HG02885 (cell line): ENCODE measurements at regions not wholly inside any gene's neighbourhood (a gene's known extent, or its start where the extent isn't known, plus 50 kb on each side); places are given as distances from the start of the nearest gene placed in this dataset.

Source experiments
- ATAC-seq: cut with Tn5 transposase; IDR thresholded peaks from one replicate; pipeline ENCODE4 v1.9.1; 2021; ENCODE audit warnings: mild to moderate bottlenecking; ENCODE audit not compliant: unreplicated experiment, poor library complexity

DNA sequence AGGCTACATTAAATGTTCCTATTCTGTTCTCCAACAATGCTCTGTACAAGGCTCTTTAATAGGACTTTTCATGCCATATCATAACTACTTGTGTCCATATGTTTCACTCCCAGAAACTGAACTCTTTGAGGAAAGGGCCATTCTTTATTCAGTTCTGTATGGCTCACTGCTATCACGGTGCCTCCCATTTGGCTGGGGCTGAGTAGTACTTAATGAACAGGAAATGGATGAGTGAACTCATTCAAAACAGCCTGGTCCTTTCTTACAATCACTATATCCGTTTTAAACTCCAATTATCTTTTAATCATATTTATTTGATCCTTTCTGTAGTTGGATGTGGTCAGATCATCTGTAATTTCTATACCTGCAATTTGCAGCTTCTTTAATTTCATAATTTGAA is 410.6 kb downstream of the TBC1D4 start:
- no peak for ATAC-seq

DNA sequence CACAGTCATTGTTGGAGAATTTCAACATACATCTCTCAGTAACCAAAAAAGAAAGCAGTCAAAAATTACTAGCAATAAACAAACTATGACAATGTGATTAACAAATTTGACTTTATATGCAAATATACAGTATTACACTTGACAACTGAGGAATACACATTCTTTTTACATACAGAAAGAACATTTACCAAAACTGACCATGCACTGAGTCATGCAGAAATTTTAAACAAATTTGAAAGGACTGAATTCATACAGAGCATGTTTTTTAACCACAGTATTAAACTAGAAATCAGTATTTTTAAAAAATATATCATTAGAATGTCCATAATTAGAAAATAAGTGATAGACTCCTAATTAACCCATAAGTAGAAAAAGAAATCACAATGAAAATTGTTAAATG is 420.1 kb downstream of the TBC1D4 start:
- no peak for ATAC-seq

DNA sequence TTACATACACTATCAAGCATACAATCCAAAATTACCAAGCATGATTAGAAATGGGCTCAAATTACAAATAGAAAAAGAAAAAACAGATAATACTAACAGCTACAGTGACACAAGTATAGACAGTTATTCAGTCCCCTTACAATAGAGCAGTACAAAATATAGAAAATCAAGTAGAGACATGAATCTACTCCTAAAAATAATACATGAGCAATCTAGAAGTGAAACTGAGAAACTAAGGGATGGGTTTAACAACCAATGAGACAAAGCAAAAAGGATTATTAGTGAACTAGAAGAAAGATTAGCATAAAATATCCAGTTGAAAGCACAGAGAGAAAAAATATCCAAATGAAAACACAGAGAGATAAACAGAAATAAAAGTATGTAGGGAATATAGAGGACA is 426.7 kb downstream of the TBC1D4 start:
- ATAC-seq: peak; percentile 57

DNA sequence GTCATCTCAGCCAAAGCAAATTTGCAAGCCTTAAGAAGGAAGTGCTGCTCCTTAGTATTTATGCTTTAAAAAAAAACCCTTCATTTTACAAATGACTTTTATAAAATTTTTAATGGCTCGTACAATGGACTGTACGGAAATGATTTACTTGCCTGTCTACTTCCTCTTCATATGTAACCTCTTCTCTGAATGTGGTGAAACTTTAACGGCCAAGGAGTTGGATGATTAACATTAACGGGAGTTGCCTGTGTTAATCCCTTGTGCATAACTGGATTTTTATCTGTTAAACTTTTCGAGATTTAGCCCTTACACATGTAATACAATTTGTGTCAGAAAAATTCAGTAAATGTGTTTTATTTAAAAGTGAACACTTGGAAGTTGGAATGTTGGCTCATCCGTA is 429.4 kb downstream of the TBC1D4 start:
- ATAC-seq: no peak

DNA sequence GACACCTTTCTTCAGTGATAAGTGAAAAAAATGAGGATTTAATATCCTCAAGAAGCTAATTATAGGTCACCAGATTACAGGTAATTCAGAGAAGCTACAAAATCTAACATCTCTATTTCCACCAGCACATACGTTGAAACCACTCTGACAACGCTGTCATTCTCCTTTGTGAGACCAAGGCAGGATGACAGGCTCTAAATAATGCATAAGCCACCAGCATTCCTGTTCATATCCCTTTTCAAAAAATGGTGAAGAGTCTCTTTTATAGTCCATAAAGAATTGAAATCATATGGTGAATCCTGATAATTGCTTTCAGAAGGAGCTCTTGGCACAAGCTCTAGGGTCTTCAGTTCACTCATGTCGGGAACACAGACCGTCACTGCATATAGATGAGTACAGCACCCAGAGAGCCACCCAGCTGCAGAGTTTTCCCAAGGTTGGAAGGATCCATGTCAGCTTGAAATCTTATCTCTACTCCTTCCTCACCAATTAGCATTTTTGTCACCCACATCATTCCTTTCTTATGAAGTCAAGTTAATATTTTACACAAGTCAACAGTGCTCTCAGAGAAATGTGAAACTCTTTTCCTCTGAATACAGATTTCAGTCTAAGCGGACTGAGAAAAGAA is 431.4 kb downstream of the TBC1D4 start:
- no peak for ATAC-seq

DNA sequence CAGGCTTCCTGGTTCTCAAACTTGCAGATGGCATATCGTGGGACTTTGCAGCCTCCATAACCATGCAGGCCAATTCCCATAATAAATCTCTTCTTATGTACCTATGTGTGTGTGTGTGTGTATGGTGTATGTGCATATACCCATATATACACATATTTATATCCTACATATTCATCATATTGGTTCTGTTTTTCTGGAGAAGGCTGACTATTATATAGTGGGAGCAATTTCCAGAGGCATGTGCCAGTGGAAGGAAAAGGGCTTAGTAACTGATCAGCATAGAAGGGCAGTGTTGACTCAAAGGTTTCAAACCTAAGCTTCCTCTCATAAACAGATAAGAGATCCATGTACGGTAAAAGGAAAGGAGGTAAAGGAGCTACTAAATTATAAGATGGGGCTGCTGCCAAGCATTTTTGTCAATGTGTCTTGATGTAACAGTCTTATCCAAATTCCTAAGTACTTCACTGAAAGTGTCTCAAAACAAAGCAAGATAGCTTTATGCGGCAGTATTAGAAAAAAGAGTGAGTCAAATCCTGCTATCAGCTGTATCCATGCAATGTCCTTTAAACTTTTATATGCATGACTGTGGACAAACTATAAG is 432.1 kb downstream of the TBC1D4 start:
- ATAC-seq: no peak

DNA sequence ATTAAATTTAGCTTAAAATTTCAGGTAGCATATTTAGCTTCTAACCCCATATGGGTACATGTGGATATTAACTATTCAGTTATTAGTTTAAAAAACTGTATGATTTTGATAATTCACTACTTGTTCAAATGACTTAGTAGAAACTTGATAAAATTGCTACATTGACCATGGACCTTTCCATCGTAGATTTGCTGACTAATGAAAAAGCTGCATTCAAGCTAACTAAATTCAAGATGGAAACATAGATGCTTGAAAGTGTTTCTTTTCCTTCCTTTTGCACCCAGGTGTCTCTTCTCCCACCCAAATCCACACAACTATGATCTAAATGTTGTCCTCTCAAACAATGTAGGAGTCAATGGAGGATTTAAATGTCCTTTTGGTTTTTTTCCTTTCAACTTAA is 439.2 kb downstream of the TBC1D4 start:
- no peak for ATAC-seq

DNA sequence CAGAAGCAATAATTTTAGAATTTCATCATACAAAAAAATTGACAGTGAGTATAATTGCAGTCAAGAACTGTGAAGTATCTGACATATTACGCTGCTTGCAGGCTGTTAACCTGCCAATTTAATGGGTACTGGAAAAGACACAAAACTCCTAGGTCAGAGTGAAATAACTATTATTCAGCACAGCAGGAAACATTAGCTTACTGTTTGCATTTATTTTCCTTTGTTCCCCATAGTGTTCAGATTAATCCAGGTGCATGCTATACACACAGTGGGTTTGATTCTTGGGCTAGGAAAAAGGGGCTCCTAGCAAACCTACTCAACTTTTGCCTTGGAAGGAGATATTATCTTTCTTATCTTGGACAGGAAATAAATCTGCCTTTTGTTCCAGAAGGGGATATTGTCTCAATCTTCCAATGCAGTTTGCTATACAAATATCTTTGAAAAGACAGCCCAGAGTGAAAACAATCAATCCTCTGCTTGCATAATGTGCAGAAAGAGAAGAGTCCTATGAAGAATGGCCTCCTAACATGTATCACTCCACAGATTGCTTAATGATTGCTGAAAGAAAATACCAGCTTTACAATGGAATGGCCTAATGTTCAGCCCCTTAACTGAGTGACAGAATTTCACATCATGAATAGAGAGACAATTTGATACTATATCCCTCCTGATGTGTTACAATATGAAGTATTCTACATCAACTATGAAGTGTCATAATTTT is 443.4 kb downstream of the TBC1D4 start:
- ATAC-seq: no peak

DNA sequence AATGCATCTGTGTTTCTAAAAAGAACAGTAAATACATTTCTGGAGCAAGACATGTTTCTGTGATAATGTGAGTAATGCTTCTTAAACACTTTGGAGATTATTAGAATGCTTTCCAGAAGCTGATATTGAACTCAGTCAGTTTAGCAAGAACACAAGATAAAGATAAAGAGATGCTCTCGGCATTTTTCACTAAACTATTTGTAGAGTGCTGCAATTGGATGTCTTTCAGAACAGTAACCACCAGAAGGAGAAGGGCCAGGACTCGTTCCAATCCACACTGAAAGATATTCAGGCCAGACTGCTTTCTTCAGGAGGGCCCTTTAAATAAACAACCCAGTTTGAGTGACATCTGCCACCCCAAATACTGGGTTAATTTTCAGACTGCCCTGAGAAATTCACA is 456.0 kb downstream of the TBC1D4 start:
- no peak for ATAC-seq

DNA sequence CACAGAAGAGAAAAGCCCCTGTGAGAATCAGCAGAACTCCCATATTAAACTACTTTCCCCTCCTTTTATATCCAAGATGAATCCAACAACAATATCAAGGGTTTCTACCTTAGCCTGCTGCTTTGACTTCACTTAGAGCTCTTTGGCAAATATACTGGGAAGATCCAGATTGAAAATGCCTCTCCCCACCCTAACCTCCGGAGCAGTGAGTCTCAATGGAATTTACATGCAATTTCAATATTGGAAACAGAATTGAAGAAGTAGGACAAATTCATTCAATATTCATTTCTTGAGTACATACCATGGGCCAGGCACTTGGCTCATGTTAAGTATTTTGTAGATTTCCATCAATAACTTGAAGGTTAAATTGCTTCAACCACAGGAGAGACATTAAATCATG is 457.4 kb downstream of the TBC1D4 start:
- no peak for ATAC-seq

DNA sequence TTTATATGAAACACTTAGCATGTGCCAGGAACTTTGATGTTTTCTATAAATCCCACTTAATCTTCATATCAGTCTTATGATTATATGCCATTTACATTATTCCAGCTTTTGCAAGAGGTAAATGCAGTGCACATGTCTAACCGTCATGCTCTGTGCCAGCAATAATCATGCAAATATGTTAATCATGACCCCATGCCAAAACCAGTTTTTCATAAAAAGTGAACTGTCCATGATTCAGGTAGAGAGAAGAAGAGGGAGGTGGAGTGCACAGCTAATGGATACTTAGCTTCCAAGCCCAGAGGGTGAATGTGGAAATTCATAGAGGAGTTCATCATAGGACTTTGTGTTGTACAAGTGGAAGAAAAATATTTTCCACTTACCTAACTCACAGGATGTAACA is 458.4 kb downstream of the TBC1D4 start:
- no peak for ATAC-seq

DNA sequence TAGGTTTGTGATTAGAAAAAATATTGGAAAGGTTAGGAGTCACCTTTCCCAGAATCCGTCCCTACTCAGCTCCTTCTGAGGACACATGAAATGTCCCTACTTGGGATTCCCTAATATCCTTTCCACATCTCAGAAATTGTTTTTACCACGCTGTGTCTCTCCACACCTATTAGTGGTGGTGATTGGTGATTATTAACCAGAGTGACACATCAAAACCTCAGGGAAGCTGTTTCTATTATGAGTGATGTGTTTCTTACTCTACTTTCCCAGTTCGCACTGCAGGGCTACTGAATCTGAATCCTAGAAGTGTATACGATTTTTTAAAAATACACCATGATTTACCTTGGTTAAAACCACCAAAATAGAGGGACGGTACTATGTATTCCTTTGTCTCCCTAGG is 460.8 kb downstream of the TBC1D4 start:
- no peak for ATAC-seq

DNA sequence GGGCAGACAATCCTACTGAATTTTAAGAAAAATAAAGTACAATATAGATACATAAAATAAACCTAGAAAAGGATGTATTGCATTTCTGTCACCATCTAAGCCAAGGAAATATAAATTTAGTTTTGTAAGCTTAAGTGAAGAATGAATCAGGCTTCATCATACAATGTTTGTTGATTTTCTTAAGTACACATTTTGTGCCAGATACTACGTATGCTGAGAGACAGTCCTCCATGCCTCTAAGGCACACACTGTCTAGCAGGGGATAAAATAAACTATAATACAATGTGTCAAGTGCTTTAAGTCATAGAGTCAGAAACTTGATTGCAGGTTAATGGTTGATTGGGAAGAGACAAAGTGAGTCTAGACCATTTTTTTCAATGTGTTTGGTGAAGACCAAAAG is 465.7 kb downstream of the TBC1D4 start:
- ATAC-seq: no peak

DNA sequence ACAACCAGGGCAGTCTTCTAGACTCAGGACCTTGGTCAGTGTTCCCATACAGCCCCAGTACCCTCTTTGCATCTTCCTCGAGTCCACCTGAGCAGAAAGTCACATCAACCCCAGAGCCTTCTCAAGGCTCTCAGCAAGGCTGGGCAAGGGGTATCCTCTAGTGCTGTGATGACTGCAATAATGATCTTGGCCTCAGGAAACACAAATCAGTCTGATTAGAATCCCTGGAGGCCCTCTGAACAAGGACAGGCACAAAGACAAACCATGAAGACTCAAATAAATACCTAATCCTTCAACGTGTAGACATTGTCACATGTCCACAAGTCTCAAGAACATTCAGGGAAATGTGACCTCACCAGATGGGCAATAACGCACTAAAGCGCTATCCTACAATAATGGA is 468.2 kb downstream of the TBC1D4 start:
- no peak for ATAC-seq

DNA sequence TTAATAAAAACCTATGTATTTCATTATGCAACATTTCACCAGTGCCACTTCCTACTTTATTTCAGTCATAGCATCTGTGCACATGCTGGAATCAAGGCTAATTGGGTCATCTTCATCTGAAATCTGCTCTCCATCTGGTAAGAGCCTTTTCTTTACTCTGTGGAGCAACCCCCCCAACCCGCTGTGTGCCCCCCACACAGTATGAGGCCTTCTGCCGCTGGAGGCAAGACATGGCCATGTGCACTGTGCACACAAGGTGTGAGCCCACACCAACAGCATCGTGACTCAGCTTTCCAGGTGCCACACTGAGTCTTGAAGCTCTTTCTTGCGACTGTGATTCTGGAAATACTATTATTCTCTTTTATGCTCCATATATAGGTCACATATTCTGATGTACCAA is 471.0 kb downstream of the TBC1D4 start:
- ATAC-seq: no peak

DNA sequence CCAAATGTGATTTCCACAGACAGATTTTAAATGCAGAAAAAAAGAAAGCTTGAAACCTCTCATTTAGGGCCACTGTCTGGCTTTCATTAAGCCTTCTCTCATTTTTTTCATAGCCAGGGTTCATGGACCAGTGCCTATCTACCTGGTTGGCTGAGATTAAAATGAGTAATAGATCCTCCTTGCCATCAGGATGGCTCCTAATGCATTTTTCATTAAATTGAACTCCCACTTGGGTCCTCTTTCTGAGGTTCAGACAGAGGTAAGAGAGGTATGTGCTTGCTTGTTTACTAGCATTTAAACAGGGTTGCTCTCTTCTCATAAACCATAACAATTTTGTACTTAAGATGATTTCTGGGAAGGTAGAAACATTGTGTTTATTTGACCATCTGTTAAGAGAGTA is 473.0 kb downstream of the TBC1D4 start:
- no peak for ATAC-seq

DNA sequence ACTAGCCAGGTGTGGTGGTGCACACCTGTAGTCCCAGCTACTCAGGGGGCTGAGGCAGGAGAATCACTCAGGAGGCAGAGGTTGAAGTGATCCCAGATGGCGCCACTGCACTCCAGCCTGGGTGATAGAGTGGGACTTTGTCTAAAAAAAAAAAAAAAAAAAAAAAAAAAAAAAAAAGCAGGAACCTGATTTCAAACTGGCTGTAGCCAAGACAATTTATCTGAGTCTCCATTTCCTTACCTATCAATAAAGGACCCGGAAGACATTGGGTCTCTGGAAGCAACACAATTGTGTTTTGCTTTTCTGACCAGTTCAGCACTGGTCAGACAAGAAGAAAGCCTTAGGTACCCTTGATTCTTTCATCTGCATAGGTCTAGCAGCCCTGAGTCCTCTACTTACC is 491.0 kb downstream of the TBC1D4 start:
- no peak for ATAC-seq

DNA sequence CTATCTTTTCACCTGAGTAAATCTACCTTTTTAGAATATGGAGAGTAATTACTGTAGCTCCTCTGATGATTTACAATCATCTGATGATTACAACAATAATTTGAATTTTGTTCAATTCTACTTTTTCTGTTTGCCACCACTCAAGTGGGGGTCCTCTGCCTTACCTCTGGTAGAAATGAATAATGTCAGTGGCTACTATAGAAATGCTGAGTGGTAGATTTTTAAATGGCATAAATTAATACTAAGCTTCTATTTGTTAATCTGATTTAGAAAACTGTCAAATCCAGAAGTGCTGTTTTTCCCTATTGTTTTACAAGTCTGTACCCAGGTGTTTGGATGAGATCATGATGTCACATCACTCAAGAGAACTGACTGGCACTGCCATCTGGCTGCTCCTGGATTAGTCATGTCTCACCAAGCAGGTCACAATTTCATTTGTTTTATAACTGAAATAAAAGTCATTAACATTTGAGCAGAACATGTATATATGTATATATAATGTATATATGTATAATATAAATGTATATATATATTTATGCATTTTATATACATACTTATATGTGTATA is 494.8 kb downstream of the TBC1D4 start:
- no peak for ATAC-seq

DNA sequence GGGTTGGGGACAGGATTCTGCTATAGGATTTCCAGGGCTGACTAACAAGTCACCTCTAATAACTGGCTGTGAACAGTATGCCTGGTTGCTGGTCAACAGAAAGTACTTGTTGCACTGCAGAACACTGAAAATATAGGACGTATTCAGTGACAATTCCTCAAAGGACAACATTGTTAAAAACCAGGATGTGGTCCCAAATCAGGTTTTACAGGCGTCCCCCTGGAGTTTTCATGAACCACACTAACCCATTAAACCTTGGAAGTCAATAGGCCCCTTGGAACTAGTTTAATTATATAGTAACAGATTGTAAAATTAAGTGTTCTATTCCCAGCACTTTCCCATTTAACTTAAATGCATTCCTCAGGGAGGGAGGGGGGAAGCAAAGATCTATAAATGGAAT is 495.4 kb downstream of the TBC1D4 start:
- ATAC-seq: no peak

DNA sequence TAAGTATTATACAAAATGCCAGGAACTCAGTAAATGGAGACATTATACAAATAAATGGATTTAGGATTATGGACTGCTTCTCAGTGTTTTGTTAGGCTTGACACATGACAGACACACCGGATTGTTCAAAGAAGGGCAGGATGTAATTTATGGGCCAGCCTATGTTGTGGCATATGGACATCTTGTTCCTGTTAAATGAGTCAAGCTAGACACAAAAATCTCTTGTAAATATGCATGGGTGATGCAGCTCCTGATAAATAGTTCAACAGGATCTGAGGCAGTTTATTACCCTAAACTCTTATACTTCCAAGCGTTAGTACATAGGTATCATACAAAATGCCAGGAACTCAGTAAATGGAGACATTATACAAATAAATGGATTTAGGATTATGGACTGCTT is 502.3 kb downstream of the TBC1D4 start:
- no peak for ATAC-seq

DNA sequence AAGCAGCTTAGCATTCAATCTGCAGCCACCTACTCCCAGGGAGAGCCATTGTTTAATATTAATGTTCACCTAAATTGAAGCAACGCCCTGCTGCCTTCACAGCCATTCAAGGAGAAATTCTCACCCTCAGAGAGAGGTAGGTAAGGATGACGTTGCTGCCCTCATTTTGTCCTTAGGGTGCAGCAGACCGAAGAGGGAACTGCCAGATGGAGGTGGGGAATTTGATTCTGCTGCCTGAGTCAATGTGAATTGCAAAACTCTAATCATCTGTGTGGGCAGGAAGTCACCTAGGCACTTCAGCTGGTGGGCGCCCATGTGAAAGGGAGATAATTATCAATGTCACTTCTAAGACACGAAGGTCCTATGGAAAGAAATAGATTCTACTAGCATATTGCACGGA is 503.4 kb downstream of the TBC1D4 start:
- no peak for ATAC-seq

DNA sequence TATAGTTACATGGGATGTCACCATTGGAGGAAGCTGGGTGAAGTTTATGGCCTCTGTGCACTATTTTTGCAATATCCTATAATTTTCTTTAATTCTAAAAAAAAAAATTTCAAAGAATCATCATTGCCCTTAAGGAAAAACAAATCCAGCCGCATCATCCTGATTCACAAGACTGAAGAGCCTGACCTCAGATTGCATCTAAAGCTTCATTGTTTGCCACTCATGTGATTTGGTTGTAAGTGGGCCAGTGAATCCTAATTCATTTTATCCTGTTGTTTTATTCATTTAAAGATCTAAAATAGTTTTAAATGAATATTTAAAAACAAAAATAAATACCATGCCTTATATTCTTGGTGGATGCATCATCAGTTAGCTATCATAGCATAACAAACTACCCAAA is 504.5 kb downstream of the TBC1D4 start:
- ATAC-seq: no peak
